Bronchial epithelial cell (primary cell): ENCODE measurements at regions not wholly inside any gene's neighbourhood (a gene's known extent, or its start where the extent isn't known, plus 50 kb on each side); places are given as distances from the start of the nearest gene placed in this dataset.

Experiments used
- DNase-seq: peaks from one replicate; pipeline ENCODE4 v3.0.0-alpha.2; 2010; ENCODE audit warnings: low read depth
- FAIRE-seq: peaks from 2 replicates; lab custom pipeline; 2011; peaks lifted over from hg19 to GRCh38; lab: Jason Lieb, UNC
- H3K27me3 ChIP-seq: 2 replicates; pipeline ENCODE4 v1.5.1; 2011; ENCODE audit warnings: low read length; ENCODE audit not compliant: control insufficient read depth, insufficient read depth
- H3K36me3 ChIP-seq: 2 replicates; pipeline ENCODE4 v1.5.1; 2011; ENCODE audit warnings: low read length; ENCODE audit not compliant: control insufficient read depth, insufficient read depth
- H3K4me3 ChIP-seq: 2 replicates; pipeline ENCODE4 v1.5.1; 2011; ENCODE audit warnings: mild to moderate bottlenecking, low read depth, low read length, control low read depth
- CTCF ChIP-seq: IDR thresholded peaks from 2 replicates; pipeline ENCODE4 v1.5.1; 2011; ENCODE audit warnings: mild to moderate bottlenecking, moderate library complexity, low read length, control low read depth, inconsistent platforms; ENCODE audit not compliant: insufficient read depth, severe bottlenecking

- Histone ChIP-seq H3K27me3 (no peaks in the 10 kb centered on the region), H3K36me3 (no peaks in the 10 kb centered on the region), H3K4me3 (no peak overlapping the region)
- DNase-seq, result peak; percentile 61
- FAIRE-seq, result peak; percentile 85
- TF ChIP-seq CTCF, result no peak
These were observed 81.1 kb upstream of the NEO1 start for GRCh38 chr15:72970933-72971760.

DNA sequence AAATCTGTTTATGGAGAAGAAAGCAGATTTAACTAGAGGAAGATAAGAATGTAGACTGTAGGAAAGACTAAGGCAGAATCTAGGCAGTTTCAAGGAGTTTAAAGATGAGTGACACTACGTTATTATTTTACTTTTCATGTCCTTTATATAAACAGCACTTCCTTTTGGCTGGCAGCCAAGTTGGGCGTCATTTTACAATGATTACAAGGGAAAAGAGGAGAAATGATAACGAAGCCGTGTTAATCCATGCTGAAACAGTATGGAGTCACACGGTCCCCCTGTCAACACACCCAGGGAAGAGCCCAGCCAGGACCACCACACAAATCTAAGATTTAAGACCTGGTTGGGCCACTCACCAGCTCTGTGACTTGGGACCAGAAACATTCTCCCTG is 83.7 kb upstream of the NEO1 start:
- no peak for TF ChIP-seq CTCF
- no peak overlapping the region for H3K4me3 ChIP-seq
- no peak for FAIRE-seq
- DNase-seq, result peak; percentile 8
- H3K27me3 ChIP-seq, result no peaks in the 10 kb centered on the region
- no peaks in the 10 kb centered on the region for H3K36me3 ChIP-seq

DNA sequence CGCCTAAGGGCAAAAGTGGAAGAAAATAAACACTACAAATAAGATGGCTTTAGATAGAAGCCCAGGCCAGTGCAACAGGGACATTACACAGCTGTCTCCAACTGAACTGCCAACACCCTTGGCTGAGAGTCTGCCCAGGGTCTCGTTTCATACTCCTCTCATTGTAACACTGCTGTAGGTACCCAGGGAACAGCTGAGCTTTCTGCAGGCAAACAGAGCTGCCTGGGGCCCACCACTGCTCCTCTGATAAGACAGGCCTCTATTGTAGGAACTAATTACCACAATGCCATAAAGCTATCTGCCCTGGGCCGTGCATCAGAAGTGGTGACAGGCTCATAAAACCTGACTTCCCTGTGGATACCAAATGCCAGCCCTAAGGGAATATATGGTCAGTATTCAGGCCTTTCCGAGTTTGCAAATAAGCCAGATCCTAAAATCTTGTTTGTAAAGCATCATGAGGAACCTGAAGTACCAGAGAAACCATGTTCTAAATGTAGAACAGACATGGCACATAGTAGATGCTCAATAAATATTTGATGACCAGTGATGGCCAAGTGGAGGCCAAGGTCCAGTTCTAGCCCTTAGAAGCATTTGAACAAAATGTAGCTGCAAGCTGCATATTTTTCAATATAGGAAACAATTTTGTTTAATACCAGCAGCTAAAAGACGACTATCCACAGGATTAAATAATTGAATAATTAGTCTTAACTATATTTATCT is 84.3 kb upstream of the NEO1 start:
- H3K27me3 ChIP-seq, result no peaks in the 10 kb centered on the region
- no peak for FAIRE-seq
- no peak for TF ChIP-seq CTCF
- H3K36me3 ChIP-seq, result no peaks in the 10 kb centered on the region
- H3K4me3 ChIP-seq, result no peak overlapping the region
- DNase-seq, result no peak

DNA sequence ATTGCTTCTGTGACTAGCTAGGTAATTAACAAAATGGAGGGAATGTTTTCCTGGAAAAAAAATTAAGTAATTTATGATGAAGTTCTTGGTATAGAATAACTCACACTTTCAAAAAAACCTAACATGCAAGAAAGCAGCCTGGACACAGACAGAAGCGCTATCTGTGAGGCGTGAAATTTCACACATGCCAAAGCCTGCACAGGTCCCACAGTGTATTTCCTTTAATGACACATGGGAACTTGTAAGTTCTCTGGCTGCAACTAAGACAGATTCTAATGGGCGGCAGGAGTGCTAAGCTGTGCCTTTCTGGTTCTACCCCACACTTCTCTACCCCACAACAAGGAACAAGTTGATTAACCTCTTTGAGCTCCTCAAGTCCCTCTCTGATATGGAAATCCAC is 84.9 kb upstream of the NEO1 start:
- DNase-seq (no peak), FAIRE-seq (no peak)
- no peaks in the 10 kb centered on the region for H3K36me3 ChIP-seq
- H3K27me3 ChIP-seq, result no peaks in the 10 kb centered on the region
- TF ChIP-seq CTCF, result no peak
- no peak overlapping the region for H3K4me3 ChIP-seq

DNA sequence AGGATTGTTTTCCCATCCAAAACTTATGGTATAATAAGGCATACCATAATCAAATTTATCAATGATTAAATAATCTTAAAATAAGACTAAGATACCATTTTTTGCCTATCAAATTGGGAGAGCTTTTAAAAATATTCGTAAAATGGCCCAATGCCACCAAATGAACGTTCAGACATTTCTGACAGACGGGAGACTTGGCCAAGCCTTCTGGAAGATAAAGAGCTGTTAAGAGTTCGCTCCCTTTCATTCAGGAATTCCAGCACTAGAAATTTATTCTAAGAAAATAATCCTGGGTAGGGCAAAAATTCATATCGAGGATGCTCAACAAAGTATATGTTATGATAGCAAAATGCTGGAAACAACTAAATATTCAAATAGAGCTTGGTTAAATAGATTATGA is 85.6 kb upstream of the NEO1 start:
- H3K4me3 ChIP-seq, result no peak overlapping the region
- H3K36me3 ChIP-seq, result no peaks in the 10 kb centered on the region
- TF ChIP-seq CTCF, result no peak
- no peaks in the 10 kb centered on the region for H3K27me3 ChIP-seq
- FAIRE-seq (no peak), DNase-seq (no peak)
